Keratinocyte (primary cell): ENCODE measurements at regions not wholly inside any gene's neighbourhood (a gene's known extent, or its start where the extent isn't known, plus 50 kb on each side); places are given as distances from the start of the nearest gene placed in this dataset.

Source experiments
- EZH2 ChIP-seq: IDR thresholded peaks from one replicate; pipeline ENCODE4 v1.6.1; 2012; ENCODE audit warnings: inconsistent platforms, mild to moderate bottlenecking, low read length, moderate library complexity
- TF ChIP-seq, protein P1 (sequence below), 3 experiments: IDR thresholded peaks in 1 of 3; conservative IDR thresholded peaks in 1 of 3; optimal IDR thresholded peaks in 1 of 3; 2 replicates in 2 of 3; 3 replicates in 1 of 3; pipeline versions ENCODE3 to v1.5.1; 2011; ENCODE audit warnings: low read length in 3 of 3, mild to moderate bottlenecking in 3 of 3, moderate library complexity in 2 of 3, control low read depth in 1 of 3, inconsistent platforms in 1 of 3; ENCODE audit not compliant: insufficient read depth in 2 of 3; ENCODE audit errors: extremely low read depth in 1 of 3

DNA sequence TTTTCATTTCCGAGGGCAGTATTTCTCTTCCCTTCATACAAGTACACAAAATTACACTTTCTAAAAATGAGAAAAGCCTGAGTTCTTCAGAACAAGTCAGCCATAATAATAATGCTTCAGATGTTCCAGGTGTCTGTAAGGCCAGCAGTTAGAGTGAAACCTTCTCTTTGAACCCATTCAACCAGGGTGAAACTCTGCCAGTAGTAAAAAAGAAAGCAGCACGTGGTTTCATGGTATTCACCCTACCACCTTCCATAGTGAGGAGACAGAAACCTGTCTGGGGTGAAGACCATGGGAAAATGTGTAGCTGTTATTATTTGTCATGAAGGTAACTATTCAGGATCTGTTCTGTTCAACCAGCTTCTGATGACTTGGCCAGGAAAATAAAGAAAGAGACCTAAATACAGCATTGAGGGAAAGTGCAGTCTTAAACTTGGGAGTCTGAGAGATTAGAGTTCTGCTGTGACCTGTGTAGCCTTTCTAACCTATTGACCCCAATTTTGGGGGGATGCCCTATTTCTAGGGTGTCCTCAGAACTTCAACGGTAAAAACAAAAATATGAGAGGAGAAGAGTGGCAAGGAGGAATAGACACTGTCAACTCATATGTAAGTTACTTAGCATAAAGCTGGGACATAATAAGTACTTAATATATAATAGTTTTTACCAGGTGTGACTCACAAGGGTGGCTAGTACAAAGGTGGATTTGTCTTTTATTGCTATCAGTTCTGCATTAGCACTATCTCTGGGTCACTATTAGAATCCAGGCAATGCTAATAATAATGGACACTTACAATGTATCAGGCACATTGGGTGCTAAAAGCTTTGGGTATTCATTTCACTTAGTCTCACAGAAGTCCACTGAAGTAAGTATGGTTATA is 70.0 kb upstream of the TNFSF4 start:
- TF ChIP-seq, protein P1, sequence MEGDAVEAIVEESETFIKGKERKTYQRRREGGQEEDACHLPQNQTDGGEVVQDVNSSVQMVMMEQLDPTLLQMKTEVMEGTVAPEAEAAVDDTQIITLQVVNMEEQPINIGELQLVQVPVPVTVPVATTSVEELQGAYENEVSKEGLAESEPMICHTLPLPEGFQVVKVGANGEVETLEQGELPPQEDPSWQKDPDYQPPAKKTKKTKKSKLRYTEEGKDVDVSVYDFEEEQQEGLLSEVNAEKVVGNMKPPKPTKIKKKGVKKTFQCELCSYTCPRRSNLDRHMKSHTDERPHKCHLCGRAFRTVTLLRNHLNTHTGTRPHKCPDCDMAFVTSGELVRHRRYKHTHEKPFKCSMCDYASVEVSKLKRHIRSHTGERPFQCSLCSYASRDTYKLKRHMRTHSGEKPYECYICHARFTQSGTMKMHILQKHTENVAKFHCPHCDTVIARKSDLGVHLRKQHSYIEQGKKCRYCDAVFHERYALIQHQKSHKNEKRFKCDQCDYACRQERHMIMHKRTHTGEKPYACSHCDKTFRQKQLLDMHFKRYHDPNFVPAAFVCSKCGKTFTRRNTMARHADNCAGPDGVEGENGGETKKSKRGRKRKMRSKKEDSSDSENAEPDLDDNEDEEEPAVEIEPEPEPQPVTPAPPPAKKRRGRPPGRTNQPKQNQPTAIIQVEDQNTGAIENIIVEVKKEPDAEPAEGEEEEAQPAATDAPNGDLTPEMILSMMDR (optimal IDR thresholded peaks at IDR 0.05 in 1 of 3, IDR thresholded peaks at IDR 0.05 in 1 of 3, conservative IDR thresholded peaks at IDR 0.05 in 1 of 3; ENCODE audit: extremely low read depth in 1 of 3, insufficient read depth in 2 of 3, low read length in 3 of 3) = no peak
- no peak for TF ChIP-seq EZH2
